B cell (primary cell): ENCODE measurements at regions not wholly inside any gene's neighbourhood (a gene's known extent, or its start where the extent isn't known, plus 50 kb on each side); places are given as distances from the start of the nearest gene placed in this dataset.

ENCODE experiments used
- ATAC-seq: fragments of 200-7000 bp; cut with Tn5 transposase; one replicate; pipeline ENCODE4 v1.10.0; 2021; ENCODE audit warnings: low read depth, mild to moderate bottlenecking, moderate number of reproducible peaks, moderate library complexity
- CTCF ChIA-PET: fragments of 350-600 bp; sonication (Branson Sonifier 250); formaldehyde crosslinking; loops from one replicate; lab custom pipeline; 2021; ENCODE audit warnings: antibody characterized with exemption, inconsistent platforms; lab: Charles Lee
- POLR2A ChIA-PET: fragments of 350-600 bp; sonication (Branson Sonifier 250); formaldehyde crosslinking; loops from one replicate; lab custom pipeline; 2021; ENCODE audit warnings: antibody characterized with exemption; lab: Charles Lee
- DNase-seq: peaks from one replicate; pipeline ENCODE4 v3.0.0; 2013
- H2AFZ ChIP-seq: 2 replicates; pipeline ENCODE4 v1.6.1; 2012; ENCODE audit warnings: mild to moderate bottlenecking, low read depth, low read length; ENCODE audit not compliant: insufficient read depth, poor library complexity, severe bottlenecking
- H3K27ac ChIP-seq, 2 donors: 1 replicate in 1 of 2; 2 replicates in 1 of 2; pipeline ENCODE4 v1.5.1; 2012 to 2013; ENCODE audit warnings: low read length in 2 of 2, mild to moderate bottlenecking in 2 of 2, moderate library complexity in 1 of 2
- H3K27me3 ChIP-seq, 4 experiments: fragments of 200-600 bp in 1 of 4; sonication (generic) in 1 of 4; replicated peaks in 1 of 4; 1 replicate in 2 of 4; 2 replicates in 2 of 4; pipeline versions ENCODE4 v1.6.1 to v1.7.0; 2013 to 2016; ENCODE audit warnings: low read length in 3 of 4, mild to moderate bottlenecking in 2 of 4, mixed read lengths in 1 of 4, moderate library complexity in 1 of 4; ENCODE audit not compliant: insufficient read depth in 4 of 4, control insufficient read depth in 3 of 4; ENCODE audit errors: control extremely low read depth in 1 of 4
- H3K36me3 ChIP-seq, 2 experiments: replicated peaks in 1 of 2; 1 replicate in 1 of 2; 2 replicates in 1 of 2; pipeline versions ENCODE4 v1.6.1 to v1.7.1; 2013; ENCODE audit warnings: low read length in 1 of 2; ENCODE audit not compliant: insufficient read depth in 2 of 2, control insufficient read depth in 1 of 2; ENCODE audit errors: control extremely low read depth in 1 of 2, extremely low read depth in 1 of 2
- H3K4me1 ChIP-seq, 2 donors: fragments of 200-600 bp in 1 of 2; sonication (generic) in 1 of 2; 1 replicate in 1 of 2; 2 replicates in 1 of 2; pipeline versions ENCODE4 v1.5.1 to v1.6.1; 2013 to 2017; ENCODE audit warnings: low read length in 2 of 2; ENCODE audit not compliant: control insufficient read depth in 2 of 2, insufficient read depth in 2 of 2
- H3K4me2 ChIP-seq: replicated peaks from 2 replicates; pipeline ENCODE3; 2012; ENCODE audit warnings: mild to moderate bottlenecking, low read depth, low read length; ENCODE audit not compliant: poor library complexity, severe bottlenecking
- H3K4me3 ChIP-seq, 5 experiments: fragments of 200-600 bp in 1 of 5; sonication (generic) in 1 of 5; 1 replicate in 3 of 5; 2 replicates in 2 of 5; pipeline versions ENCODE4 v1.5.1 to v1.7.0; 2011 to 2016; ENCODE audit warnings: low read length in 4 of 5, mild to moderate bottlenecking in 4 of 5, low read depth in 2 of 5, control low read depth in 1 of 5, moderate library complexity in 1 of 5; ENCODE audit not compliant: insufficient read depth in 1 of 5; ENCODE audit errors: control extremely low read depth in 1 of 5, extremely low read depth in 1 of 5
- H3K79me2 ChIP-seq: fragments of 200-600 bp; sonication (generic); one replicate; pipeline ENCODE4 v1.6.0; 2016; ENCODE audit warnings: low read length; ENCODE audit not compliant: control insufficient read depth, insufficient read depth
- H3K9ac ChIP-seq: fragments of 200-600 bp; sonication (generic); 2 replicates; pipeline ENCODE4 v1.6.1; 2017; ENCODE audit warnings: mild to moderate bottlenecking, low read length, moderate library complexity
- H3K9me3 ChIP-seq, 3 donors: one replicate each; pipeline versions ENCODE4 v1.6.1 to v1.7.1; 2013; ENCODE audit warnings: low read length in 2 of 3; ENCODE audit not compliant: control insufficient read depth in 2 of 3, insufficient read depth in 1 of 3; ENCODE audit errors: control extremely low read depth in 1 of 3
- H4K20me1 ChIP-seq: 2 replicates; pipeline ENCODE4 v1.6.0; 2012; ENCODE audit warnings: mild to moderate bottlenecking, low read length; ENCODE audit not compliant: insufficient read depth, control insufficient read depth, poor library complexity, severe bottlenecking
- H3K27ac Mint-ChIP-seq: one replicate; pipeline ENCODE4 v1.8.0; 2021; ENCODE audit warnings: mixed read lengths
- H3K27me3 Mint-ChIP-seq: one replicate; pipeline ENCODE4 v1.8.0; 2021; ENCODE audit warnings: mixed read lengths
- H3K4me1 Mint-ChIP-seq: one replicate; pipeline ENCODE4 v1.8.0; 2021; ENCODE audit warnings: mixed read lengths
- H3K4me3 Mint-ChIP-seq: one replicate; pipeline ENCODE4 v1.8.0; 2021; ENCODE audit warnings: mixed read lengths
- H3K9me3 Mint-ChIP-seq: one replicate; pipeline ENCODE4 v1.8.0; 2022; ENCODE audit warnings: mixed read lengths; ENCODE audit not compliant: insufficient read depth
- CTCF ChIP-seq: fragments of 200-600 bp; IDR thresholded peaks from one replicate; pipeline ENCODE4 v1.8.0; 2022; ENCODE audit warnings: antibody characterized with exemption, mild to moderate bottlenecking
- EZH2 ChIP-seq: IDR thresholded peaks from 2 replicates; pipeline ENCODE4 v1.6.1; 2012; ENCODE audit warnings: borderline replicate concordance, low read depth, mild to moderate bottlenecking, moderate library complexity, low read length; ENCODE audit not compliant: insufficient read depth, poor library complexity, severe bottlenecking
- WGBS: methylation state at CpG from one replicate; pipeline ENCODE4 v1.1.5; 2013; ENCODE audit warnings: missing lambda C conversion rate; ENCODE audit not compliant: insufficient coverage; 5-methylcytosine and 5-hydroxymethylcytosine counted together
- intact Hi-C: fragments of 100-400 bp; cut with micrococcal nuclease; formaldehyde crosslinking; loops from one replicate; pipeline ENCODE4 v1.10.0; 2022

GRCh38 chr15:95591270-95591669 lies 739.2 kb upstream of the NR2F2 start:
- H3K9me3 ChIP-seq, result no peaks in the 10 kb centered on the region
- intact Hi-C loops, result no loop called here
- no peaks in the 10 kb centered on the region for H3K36me3 ChIP-seq
- TF ChIP-seq EZH2, result no peak
- no peak for TF ChIP-seq CTCF
- no peaks in the 10 kb centered on the region for H3K79me2 ChIP-seq
- H3K9me3 Mint-ChIP-seq, result no peaks in the 10 kb centered on the region
- CTCF ChIA-PET, result no interaction called here
- no peak overlapping the region for H2AFZ ChIP-seq
- no peak overlapping the region for H3K4me3 ChIP-seq
- no peaks in the 10 kb centered on the region for H3K27me3 ChIP-seq
- no peak for ATAC-seq
- no peak for DNase-seq
- H4K20me1 ChIP-seq, result no peaks in the 10 kb centered on the region
- POLR2A ChIA-PET, result no interaction called here
- H3K4me1 ChIP-seq, result no peaks in the 10 kb centered on the region
- no peak overlapping the region for H3K4me3 Mint-ChIP-seq
- no peak overlapping the region for H3K9ac ChIP-seq
- H3K4me2 ChIP-seq, result no peak overlapping the region
- no peak overlapping the region for H3K27ac Mint-ChIP-seq
- H3K27me3 Mint-ChIP-seq, result no peaks in the 10 kb centered on the region
- H3K27ac ChIP-seq, result no peak overlapping the region
- H3K4me1 Mint-ChIP-seq, result no peaks in the 10 kb centered on the region
- no CpG with 5 or more reads among the region's 5 CpGs for WGBS

GRCh38 chr15:95591886-95592285 lies 738.6 kb upstream of the NR2F2 start:
- POLR2A ChIA-PET, result no interaction called here

More at GRCh38 chr15:95591886-95592285, 738.6 kb upstream of the NR2F2 start:
- Mint-ChIP-seq H3K4me3 (no peak overlapping the region), H3K9me3 (no peaks in the 10 kb centered on the region), H3K27me3 (no peaks in the 10 kb centered on the region), H3K27ac (no peak overlapping the region), H3K4me1 (no peaks in the 10 kb centered on the region)
- Histone ChIP-seq H3K79me2 (no peaks in the 10 kb centered on the region), H3K27ac (no peak overlapping the region), H3K9me3 (no peaks in the 10 kb centered on the region), H3K9ac (no peak overlapping the region), H4K20me1 (no peaks in the 10 kb centered on the region), H3K27me3 (no peaks in the 10 kb centered on the region), H3K36me3 (no peaks in the 10 kb centered on the region), H3K4me1 (no peaks in the 10 kb centered on the region), H3K4me2 (no peak overlapping the region), H2AFZ (no peak overlapping the region), H3K4me3 (no peak overlapping the region)
- CTCF ChIA-PET, result no interaction called here
- ATAC-seq (no peak), DNase-seq (no peak)
- intact Hi-C loops, result no loop called here
- TF ChIP-seq EZH2 (no peak), CTCF (no peak)
- 60% methylated on average over 2 of the region's 3 CpGs for WGBS
